Keratinocyte (primary cell): ENCODE measurements at regions not wholly inside any gene's neighbourhood (a gene's known extent, or its start where the extent isn't known, plus 50 kb on each side); places are given as distances from the start of the nearest gene placed in this dataset.

Experiments
- DNase-seq: peaks from one replicate; pipeline ENCODE4 v3.0.0-alpha.2; 2011; ENCODE audit warnings: low read depth, missing footprints, low spot score
- FAIRE-seq: peaks from 2 replicates; lab custom pipeline; 2011; peaks lifted over from hg19 to GRCh38; lab: Jason Lieb, UNC
- H2AFZ ChIP-seq: 2 replicates; pipeline ENCODE4 v1.6.0; 2012; ENCODE audit warnings: low read length, control low read depth, inconsistent platforms; ENCODE audit not compliant: control insufficient read depth
- H3K27ac ChIP-seq: 2 replicates; pipeline ENCODE4 v1.5.1; 2011; ENCODE audit warnings: low read length; ENCODE audit not compliant: control insufficient read depth, insufficient read depth
- H3K27me3 ChIP-seq: 3 replicates; pipeline ENCODE4 v1.6.0; 2011; ENCODE audit warnings: low read length; ENCODE audit not compliant: control insufficient read depth, insufficient read depth; ENCODE audit errors: extremely low read depth
- H3K36me3 ChIP-seq, 2 experiments: 2 replicates in 1 of 2; 3 replicates in 1 of 2; pipeline ENCODE4 v1.5.1; 2011; ENCODE audit warnings: low read length in 2 of 2, mild to moderate bottlenecking in 1 of 2; ENCODE audit not compliant: control insufficient read depth in 2 of 2, insufficient read depth in 2 of 2; ENCODE audit errors: extremely low read depth in 1 of 2
- H3K4me1 ChIP-seq: 3 replicates; pipeline ENCODE4 v1.5.1; 2011; ENCODE audit warnings: low read length; ENCODE audit not compliant: control insufficient read depth, insufficient read depth; ENCODE audit errors: extremely low read depth
- H3K4me2 ChIP-seq: 3 replicates; pipeline ENCODE4 v1.6.0; 2011; ENCODE audit warnings: low read depth, low read length; ENCODE audit not compliant: control insufficient read depth, insufficient read depth; ENCODE audit errors: extremely low read depth
- H3K4me3 ChIP-seq, 3 experiments: fragments of 200-600 bp in 1 of 3; sonication (generic) in 1 of 3; 2 replicates in 2 of 3; 3 replicates in 1 of 3; pipeline ENCODE4 v1.5.1; 2011 to 2016; ENCODE audit warnings: low read length in 3 of 3, mild to moderate bottlenecking in 3 of 3, control low read depth in 2 of 3, inconsistent platforms in 1 of 3, low read depth in 1 of 3, mixed read lengths in 1 of 3, mixed run types in 1 of 3, moderate library complexity in 1 of 3; ENCODE audit not compliant: control insufficient read depth in 2 of 3, insufficient read depth in 2 of 3; ENCODE audit errors: extremely low read depth in 1 of 3
- H3K79me2 ChIP-seq: 2 replicates; pipeline ENCODE4 v1.6.0; 2012; ENCODE audit warnings: low read length; ENCODE audit not compliant: control insufficient read depth, insufficient read depth
- H3K9ac ChIP-seq: 3 replicates; pipeline ENCODE4 v1.6.0; 2011; ENCODE audit warnings: low read length; ENCODE audit not compliant: control insufficient read depth, insufficient read depth; ENCODE audit errors: extremely low read depth
- H3K9me1 ChIP-seq: 3 replicates; pipeline ENCODE4 v1.6.0; 2011; ENCODE audit warnings: low read length; ENCODE audit not compliant: control insufficient read depth, insufficient read depth; ENCODE audit errors: extremely low read depth
- H3K9me3 ChIP-seq: 2 replicates; pipeline ENCODE4 v1.5.1; 2012; ENCODE audit warnings: low read depth, low read length; ENCODE audit not compliant: control insufficient read depth
- H4K20me1 ChIP-seq: 3 replicates; pipeline ENCODE4 v1.6.0; 2011; ENCODE audit warnings: low read length; ENCODE audit not compliant: control insufficient read depth, insufficient read depth; ENCODE audit errors: extremely low read depth
- EZH2 ChIP-seq: IDR thresholded peaks from one replicate; pipeline ENCODE4 v1.6.1; 2012; ENCODE audit warnings: inconsistent platforms, mild to moderate bottlenecking, low read length, moderate library complexity
- dilution Hi-C: fragments of 300-500 bp; cut with MboI; formaldehyde crosslinking; loops from one replicate; pipeline ENCODE4 v1.7.0; 2020; ENCODE audit warnings: low sequenced_read_pairs; ENCODE audit not compliant: extremely low pct_ligation_motif_present
- TF ChIP-seq, protein P1 (sequence below), 3 experiments: IDR thresholded peaks in 1 of 3; conservative IDR thresholded peaks in 1 of 3; optimal IDR thresholded peaks in 1 of 3; 2 replicates in 2 of 3; 3 replicates in 1 of 3; pipeline versions ENCODE3 to v1.5.1; 2011; ENCODE audit warnings: low read length in 3 of 3, mild to moderate bottlenecking in 3 of 3, moderate library complexity in 2 of 3, control low read depth in 1 of 3, inconsistent platforms in 1 of 3; ENCODE audit not compliant: insufficient read depth in 2 of 3; ENCODE audit errors: extremely low read depth in 1 of 3

- H3K36me3 ChIP-seq, result no peaks in the 10 kb centered on the region
- no peaks in the 10 kb centered on the region for H3K9me3 ChIP-seq
- H3K4me2 ChIP-seq, result no peak overlapping the region
- H3K4me3 ChIP-seq, result no peak overlapping the region
- H2AFZ ChIP-seq, result no peak overlapping the region
- no peaks in the 10 kb centered on the region for H4K20me1 ChIP-seq
- no peaks in the 10 kb centered on the region for H3K4me1 ChIP-seq
- no peaks in the 10 kb centered on the region for H3K9me1 ChIP-seq
- H3K27ac ChIP-seq, result no peak overlapping the region
- FAIRE-seq, result no peak
- H3K79me2 ChIP-seq, result no peaks in the 10 kb centered on the region
- TF ChIP-seq EZH2, result no peak
- TF ChIP-seq, protein P1, sequence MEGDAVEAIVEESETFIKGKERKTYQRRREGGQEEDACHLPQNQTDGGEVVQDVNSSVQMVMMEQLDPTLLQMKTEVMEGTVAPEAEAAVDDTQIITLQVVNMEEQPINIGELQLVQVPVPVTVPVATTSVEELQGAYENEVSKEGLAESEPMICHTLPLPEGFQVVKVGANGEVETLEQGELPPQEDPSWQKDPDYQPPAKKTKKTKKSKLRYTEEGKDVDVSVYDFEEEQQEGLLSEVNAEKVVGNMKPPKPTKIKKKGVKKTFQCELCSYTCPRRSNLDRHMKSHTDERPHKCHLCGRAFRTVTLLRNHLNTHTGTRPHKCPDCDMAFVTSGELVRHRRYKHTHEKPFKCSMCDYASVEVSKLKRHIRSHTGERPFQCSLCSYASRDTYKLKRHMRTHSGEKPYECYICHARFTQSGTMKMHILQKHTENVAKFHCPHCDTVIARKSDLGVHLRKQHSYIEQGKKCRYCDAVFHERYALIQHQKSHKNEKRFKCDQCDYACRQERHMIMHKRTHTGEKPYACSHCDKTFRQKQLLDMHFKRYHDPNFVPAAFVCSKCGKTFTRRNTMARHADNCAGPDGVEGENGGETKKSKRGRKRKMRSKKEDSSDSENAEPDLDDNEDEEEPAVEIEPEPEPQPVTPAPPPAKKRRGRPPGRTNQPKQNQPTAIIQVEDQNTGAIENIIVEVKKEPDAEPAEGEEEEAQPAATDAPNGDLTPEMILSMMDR (optimal IDR thresholded peaks at IDR 0.05 in 1 of 3, IDR thresholded peaks at IDR 0.05 in 1 of 3, conservative IDR thresholded peaks at IDR 0.05 in 1 of 3; ENCODE audit: extremely low read depth in 1 of 3, insufficient read depth in 2 of 3, low read length in 3 of 3), result no peak
- dilution Hi-C loops, result no loop called here
- peaks cover 28% of the 10 kb centered on the region for H3K27me3 ChIP-seq
- no peak overlapping the region for H3K9ac ChIP-seq
- no peak for DNase-seq
Observed at GRCh38 chr2:151174127-151174526, 87.5 kb downstream of the RBM43 start.

DNA sequence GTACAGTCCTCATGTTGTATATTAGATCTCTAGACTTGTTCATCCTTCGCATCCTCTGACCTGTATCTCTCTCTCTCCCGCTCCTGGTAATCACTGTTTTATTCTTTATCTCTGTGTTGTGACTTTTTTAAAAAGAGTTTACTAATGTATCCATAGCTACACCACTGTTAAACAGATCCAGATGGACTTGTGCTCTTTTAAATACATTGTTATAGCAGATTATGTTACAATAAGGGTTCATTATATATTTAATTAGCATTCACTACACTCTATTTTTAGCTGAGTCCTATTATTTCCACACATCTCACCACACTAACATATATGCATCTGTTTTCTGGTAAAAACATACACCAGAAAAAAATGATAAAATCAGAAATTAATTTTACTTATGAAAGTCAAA is 90.5 kb downstream of the RBM43 start:
- H3K9me3 ChIP-seq, result no peaks in the 10 kb centered on the region
- H3K4me1 ChIP-seq, result no peaks in the 10 kb centered on the region
- dilution Hi-C loops, result no loop called here
- H3K27me3 ChIP-seq, result peaks cover 21% of the 10 kb centered on the region
- no peak overlapping the region for H2AFZ ChIP-seq
- no peaks in the 10 kb centered on the region for H3K79me2 ChIP-seq
- H3K9ac ChIP-seq, result no peak overlapping the region
- H3K4me2 ChIP-seq, result no peak overlapping the region
- H3K4me3 ChIP-seq, result no peak overlapping the region
- DNase-seq (no peak), FAIRE-seq (no peak)
- H3K27ac ChIP-seq, result no peak overlapping the region
- H3K36me3 ChIP-seq, result no peaks in the 10 kb centered on the region
- TF ChIP-seq, protein P1 (optimal IDR thresholded peaks at IDR 0.05 in 1 of 3, IDR thresholded peaks at IDR 0.05 in 1 of 3, conservative IDR thresholded peaks at IDR 0.05 in 1 of 3; ENCODE audit: extremely low read depth in 1 of 3, insufficient read depth in 2 of 3, low read length in 3 of 3), result no peak
- no peak for TF ChIP-seq EZH2
- H3K9me1 ChIP-seq, result no peaks in the 10 kb centered on the region
- H4K20me1 ChIP-seq, result no peaks in the 10 kb centered on the region
